Spleen (tissue), 7 donors: ENCODE measurements at regions not wholly inside any gene's neighbourhood (a gene's known extent, or its start where the extent isn't known, plus 50 kb on each side); places are given as distances from the start of the nearest gene placed in this dataset.

ENCODE experiments used
- CTCF ChIP-seq, 11 experiments: fragments of 200-600 bp in 7 of 11; fragments of 450-650 bp in 4 of 11; sonication (generic) in 4 of 11; IDR thresholded peaks in 8 of 11; conservative IDR thresholded peaks in 3 of 11; 1 replicate in 7 of 11; 2 replicates in 4 of 11; pipeline versions ENCODE4 v1.4.0 to v1.8.0; 2016 to 2021; ENCODE audit warnings: antibody characterized with exemption in 11 of 11, inconsistent platforms in 4 of 11, mild to moderate bottlenecking in 1 of 11
- POLR2A ChIP-seq, 3 donors: fragments of 450-650 bp; IDR thresholded peaks; one replicate each; pipeline ENCODE4 v1.5.1; 2017; ENCODE audit warnings: antibody characterized with exemption in 3 of 3, mild to moderate bottlenecking in 1 of 3
- donor health status: DM: no; HTN: no; CAD: no; lungs with moderate emphysema.
- donor health status: DM: no; HTN: no; CAD: no.
- donor health status: DM: no; HTN: no; CAD: no.

- peak; percentile 71 to 89 (median 80) for TF ChIP-seq CTCF (IDR thresholded peaks at IDR 0.05 in 8 of 11, conservative IDR thresholded peaks at IDR 0.05 in 3 of 11)
- TF ChIP-seq POLR2A (IDR thresholded peaks at IDR 0.05) = no peak
Measured at GRCh38 chr6:24991810-24992467, 56.2 kb upstream of the RIPOR2 start.
